Natural killer cell (primary cell): ENCODE measurements at regions not wholly inside any gene's neighbourhood (a gene's known extent, or its start where the extent isn't known, plus 50 kb on each side); places are given as distances from the start of the nearest gene placed in this dataset.
"Not testable (repeated sequence)": the region's sequence is repeated elsewhere in the genome, so short reads cannot be mapped to it uniquely, and the experiment has no call there.

Experiments
- ATAC-seq, 3 donors: fragments of 150-1000 bp in 2 of 3; fragments of 200-7000 bp in 1 of 3; cut with Tn5 transposase; 1 replicate in 1 of 3; 2 replicates in 2 of 3; pipeline ENCODE4 v1.10.0; 2021; ENCODE audit warnings: mild to moderate bottlenecking in 2 of 3, moderate library complexity in 2 of 3
- DNase-seq, 2 donors: peaks; one replicate each; pipeline versions ENCODE4 v3.0.0 to v3.0.0-alpha.2; 2013 to 2021; ENCODE audit warnings: mixed read lengths in 1 of 2
- H3K27ac ChIP-seq: one replicate; pipeline ENCODE4 v1.5.1; 2013; ENCODE audit warnings: mild to moderate bottlenecking, low read length
- H3K27me3 ChIP-seq: one replicate; pipeline ENCODE4 v1.6.1; 2013; ENCODE audit warnings: low read length; ENCODE audit not compliant: control insufficient read depth, insufficient read depth
- H3K36me3 ChIP-seq: one replicate; pipeline ENCODE4 v1.6.1; 2013; ENCODE audit warnings: low read length; ENCODE audit not compliant: control insufficient read depth, insufficient read depth
- H3K4me1 ChIP-seq: one replicate; pipeline ENCODE4 v1.6.1; 2013; ENCODE audit warnings: low read length; ENCODE audit not compliant: control insufficient read depth, insufficient read depth
- H3K4me3 ChIP-seq: one replicate; pipeline ENCODE4 v1.5.1; 2013; ENCODE audit warnings: low read length
- H3K9me3 ChIP-seq: one replicate; pipeline ENCODE4 v1.6.1; 2013; ENCODE audit warnings: low read length; ENCODE audit not compliant: control insufficient read depth, insufficient read depth
- H3K27ac Mint-ChIP-seq, 2 donors: one replicate each; pipeline ENCODE4 v1.8.0; 2022; ENCODE audit warnings: mild to moderate bottlenecking in 2 of 2, mixed read lengths in 2 of 2, moderate library complexity in 1 of 2
- H3K27me3 Mint-ChIP-seq, 2 donors: one replicate each; pipeline ENCODE4 v1.8.0; 2022; ENCODE audit warnings: low read depth in 2 of 2, mixed read lengths in 2 of 2
- H3K36me3 Mint-ChIP-seq: one replicate; pipeline ENCODE4 v1.8.0; 2022; ENCODE audit warnings: mixed read lengths
- H3K4me1 Mint-ChIP-seq, 2 donors: one replicate each; pipeline ENCODE4 v1.8.0; 2022; ENCODE audit warnings: mixed read lengths in 2 of 2
- H3K4me3 Mint-ChIP-seq: one replicate; pipeline ENCODE4 v1.8.0; 2022; ENCODE audit warnings: mild to moderate bottlenecking, moderate library complexity, mixed read lengths
- H3K9me3 Mint-ChIP-seq, 2 donors: one replicate each; pipeline ENCODE4 v1.8.0; 2022; ENCODE audit warnings: mixed read lengths in 2 of 2
- CTCF ChIP-seq: fragments of 200-600 bp; IDR thresholded peaks from one replicate; pipeline ENCODE4 v1.8.0; 2022; ENCODE audit warnings: antibody characterized with exemption
- WGBS: methylation state at CpG from one replicate; pipeline ENCODE4 v1.1.7; 2013; ENCODE audit warnings: missing lambda C conversion rate; ENCODE audit not compliant: insufficient coverage; 5-methylcytosine and 5-hydroxymethylcytosine counted together
- intact Hi-C: fragments of 100-400 bp; cut with micrococcal nuclease; formaldehyde crosslinking; loops from one replicate; pipeline ENCODE4 v1.14.2; 2022

- Histone ChIP-seq H3K27me3 (no peaks in the 10 kb centered on the region), H3K4me1 (no peaks in the 10 kb centered on the region), H3K27ac (no peak overlapping the region), H3K4me3 (no peak overlapping the region), H3K36me3 (no peaks in the 10 kb centered on the region), H3K9me3 (no peaks in the 10 kb centered on the region)
- TF ChIP-seq CTCF: no peak
- no peaks in the 10 kb centered on the region for H3K9me3 Mint-ChIP-seq
- no peak for ATAC-seq
- no peak overlapping the region for H3K4me3 Mint-ChIP-seq
- no peaks in the 10 kb centered on the region for H3K36me3 Mint-ChIP-seq
- no peaks in the 10 kb centered on the region for H3K4me1 Mint-ChIP-seq
- no peak for DNase-seq
- intact Hi-C loops: no loop called here
- WGBS: 91% methylated on average over 9 of the region's 10 CpGs
- no peak overlapping the region for H3K27ac Mint-ChIP-seq
- peaks cover 11 to 27% of the 10 kb centered on the region in 2 donors for H3K27me3 Mint-ChIP-seq
These were observed 167.9 kb downstream of the INHBB start for GRCh38 chr2:120513776-120514357.

DNA sequence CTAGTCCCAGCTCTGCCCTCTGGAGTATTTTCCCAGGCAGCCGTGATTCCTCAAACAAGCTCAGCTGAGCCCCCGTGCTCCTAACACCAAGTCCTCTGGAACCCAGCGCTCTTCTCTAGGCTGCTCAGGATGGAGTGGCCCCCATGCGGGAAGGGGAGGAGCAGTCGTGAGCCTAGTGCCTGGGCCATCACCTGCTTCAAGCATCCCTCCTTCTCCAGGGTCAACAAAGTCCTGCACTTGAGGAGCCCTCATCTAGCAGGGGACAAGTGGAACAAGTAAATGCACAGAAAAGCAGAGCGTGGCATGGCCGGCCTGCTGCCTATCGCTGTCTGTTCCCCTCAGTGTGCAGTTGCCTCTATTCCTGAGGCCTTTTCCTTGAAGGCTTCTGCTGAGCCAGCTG lies 168.6 kb downstream of the INHBB start:
- DNase-seq: no peak
- Mint-ChIP-seq H3K4me1 (no peaks in the 10 kb centered on the region), H3K36me3 (no peaks in the 10 kb centered on the region), H3K9me3 (no peaks in the 10 kb centered on the region), H3K27me3 (peaks cover 11 to 27% of the 10 kb centered on the region in 2 donors), H3K27ac (no peak overlapping the region), H3K4me3 (no peak overlapping the region)
- WGBS: 89% methylated on average over 8 of the region's 8 CpGs
- no peak for TF ChIP-seq CTCF
- intact Hi-C loops: no loop called here
- Histone ChIP-seq H3K9me3 (no peaks in the 10 kb centered on the region), H3K27me3 (no peaks in the 10 kb centered on the region), H3K4me3 (no peak overlapping the region), H3K27ac (no peak overlapping the region), H3K4me1 (no peaks in the 10 kb centered on the region), H3K36me3 (no peaks in the 10 kb centered on the region)
- ATAC-seq: no peak

DNA sequence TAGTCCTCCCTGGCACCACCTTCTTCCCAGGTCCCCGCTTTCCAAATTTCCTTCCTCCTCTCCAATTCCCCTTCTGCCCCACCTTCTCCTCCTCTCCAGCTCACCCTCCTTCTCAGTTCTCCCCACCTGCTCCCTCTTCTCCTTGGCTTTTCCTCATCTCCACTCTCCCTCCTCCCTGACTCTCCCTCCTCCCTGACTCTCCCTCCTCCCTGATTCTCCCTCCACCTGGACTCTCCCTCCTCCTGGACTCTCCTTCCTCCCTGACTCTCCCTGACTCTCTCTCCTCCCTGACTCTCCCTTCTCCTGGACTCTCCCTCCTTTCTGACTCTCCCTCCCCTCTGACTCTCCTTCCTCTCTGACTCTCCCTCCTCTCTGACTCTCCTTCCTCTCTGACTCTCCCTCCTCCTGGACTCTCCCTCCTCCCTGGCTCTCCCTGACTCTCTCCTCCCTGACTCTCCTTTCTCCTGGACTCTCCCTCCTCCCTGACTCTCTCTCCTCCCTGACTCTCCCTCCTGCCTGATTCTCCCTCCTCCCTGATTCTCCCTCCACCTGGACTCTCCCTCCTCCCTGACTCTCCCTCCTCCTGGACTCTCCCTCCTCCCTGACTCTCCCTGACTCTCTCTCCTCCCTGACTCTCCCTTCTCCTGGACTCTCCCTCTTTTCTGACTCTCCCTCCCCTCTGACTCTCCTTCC lies 169.3 kb downstream of the INHBB start:
- H3K36me3 Mint-ChIP-seq, H3K27ac ChIP-seq, H3K36me3 ChIP-seq, intact Hi-C loops, H3K4me1 Mint-ChIP-seq, H3K4me3 ChIP-seq, H3K9me3 ChIP-seq, H3K4me1 ChIP-seq, H3K4me3 Mint-ChIP-seq, ATAC-seq, H3K27ac Mint-ChIP-seq, DNase-seq, H3K9me3 Mint-ChIP-seq, H3K27me3 ChIP-seq: not testable (repeated sequence)
- peaks cover 11 to 27% of the 10 kb centered on the region in 2 donors for H3K27me3 Mint-ChIP-seq
- WGBS: 94% methylated on average over 1 of the region's 1 CpG

- H3K9me3 ChIP-seq: no peaks in the 10 kb centered on the region
- H3K27me3 Mint-ChIP-seq: peaks cover 11 to 28% of the 10 kb centered on the region in 2 donors
- H3K4me3 ChIP-seq: no peak overlapping the region
- H3K27me3 ChIP-seq: no peaks in the 10 kb centered on the region
- TF ChIP-seq CTCF: no peak
- intact Hi-C loops: no loop called here
- ATAC-seq: no peak
- H3K9me3 Mint-ChIP-seq: no peaks in the 10 kb centered on the region
- H3K27ac Mint-ChIP-seq: no peak overlapping the region
- H3K27ac ChIP-seq: no peak overlapping the region
- 76% methylated on average over 2 of the region's 5 CpGs for WGBS
- no peak overlapping the region for H3K4me3 Mint-ChIP-seq
- no peaks in the 10 kb centered on the region for H3K36me3 ChIP-seq
- no peaks in the 10 kb centered on the region for H3K36me3 Mint-ChIP-seq
- no peaks in the 10 kb centered on the region for H3K4me1 ChIP-seq
- DNase-seq: no peak
- no peaks in the 10 kb centered on the region for H3K4me1 Mint-ChIP-seq
These were observed 170.1 kb downstream of the INHBB start for GRCh38 chr2:120515759-120516678.
